ENCODE measurements at regions not wholly inside any gene's neighbourhood (a gene's known extent, or its start where the extent isn't known, plus 50 kb on each side); places are given as distances from the start of the nearest gene placed in this dataset.

GRCh38 chr9:24488896-24489295 lies 56.8 kb downstream of the IZUMO3 start:
- DNase-seq: no peak

GRCh38 chr9:24487946-24488345 lies 57.8 kb downstream of the IZUMO3 start:
- no peak for DNase-seq

GRCh38 chr9:24487250-24487861 lies 58.3 kb downstream of the IZUMO3 start:
- DNase-seq: peak in 1 of 3 donors; percentile 33

GRCh38 chr9:24479361-24480059 lies 66.2 kb downstream of the IZUMO3 start:
- DNase-seq: peak; percentile 62 to 93 (median 63)

- DNase-seq: peak in 1 of 3 donors; percentile 77
Observed at GRCh38 chr9:24464319-24464951, 81.3 kb downstream of the IZUMO3 start.

- no peak for DNase-seq
Observed at GRCh38 chr9:24462951-24463350, 82.7 kb downstream of the IZUMO3 start.

GRCh38 chr9:24460781-24461180 lies 84.9 kb downstream of the IZUMO3 start:
- no peak for DNase-seq

GRCh38 chr9:24459953-24460352 lies 85.7 kb downstream of the IZUMO3 start:
- peak; percentile 27 to 82 (median 38) for DNase-seq

GRCh38 chr9:24451346-24451745 lies 94.4 kb downstream of the IZUMO3 start:
- peak in 1 of 3 donors; percentile 59 for DNase-seq

GRCh38 chr9:24449976-24450375 lies 95.7 kb downstream of the IZUMO3 start:
- DNase-seq: no peak

GRCh38 chr9:24439456-24439855 lies 106.2 kb downstream of the IZUMO3 start:
- DNase-seq: peak; percentile 72 to 92 (median 81)

- DNase-seq: peak in 2 of 3 donors; percentile 19 to 52
Observed at GRCh38 chr9:24438876-24439275, 106.8 kb downstream of the IZUMO3 start.

- no peak for DNase-seq
Observed at GRCh38 chr9:24436761-24437160, 108.9 kb downstream of the IZUMO3 start.

- DNase-seq: no peak
Observed at GRCh38 chr9:24434183-24434582, 111.5 kb downstream of the IZUMO3 start.

- no peak for DNase-seq
Observed at GRCh38 chr9:24416136-24416535, 129.6 kb downstream of the IZUMO3 start.

- peak; percentile 7 to 34 (median 23) for DNase-seq
Observed at GRCh38 chr9:24413651-24414050, 132.0 kb downstream of the IZUMO3 start.

- DNase-seq: no peak
Observed at GRCh38 chr9:24398466-24398865, 147.2 kb downstream of the IZUMO3 start.

- DNase-seq: no peak
Observed at GRCh38 chr9:24391095-24391494, 154.6 kb downstream of the IZUMO3 start.

GRCh38 chr9:24385077-24385476 lies 160.6 kb downstream of the IZUMO3 start:
- no peak for DNase-seq

- DNase-seq: peak; percentile 6 to 43 (median 7)
Observed at GRCh38 chr9:24382566-24382965, 163.1 kb downstream of the IZUMO3 start.

- DNase-seq: no peak
Observed at GRCh38 chr9:24381205-24381604, 164.5 kb downstream of the IZUMO3 start.

GRCh38 chr9:24359046-24359445 lies 186.7 kb downstream of the IZUMO3 start:
- DNase-seq: no peak

- no peak for DNase-seq
Observed at GRCh38 chr9:24351973-24352372, 193.7 kb downstream of the IZUMO3 start.

Data from muscle of back (tissue), 3 donors.